Fibroblast of the conjunctiva (primary cell): ENCODE measurements at regions not wholly inside any gene's neighbourhood (a gene's known extent, or its start where the extent isn't known, plus 50 kb on each side); places are given as distances from the start of the nearest gene placed in this dataset.

Experiments used
- DNase-seq: peaks from one replicate; pipeline ENCODE4 v3.0.0-alpha.2; 2010; ENCODE audit warnings: low read depth

DNA sequence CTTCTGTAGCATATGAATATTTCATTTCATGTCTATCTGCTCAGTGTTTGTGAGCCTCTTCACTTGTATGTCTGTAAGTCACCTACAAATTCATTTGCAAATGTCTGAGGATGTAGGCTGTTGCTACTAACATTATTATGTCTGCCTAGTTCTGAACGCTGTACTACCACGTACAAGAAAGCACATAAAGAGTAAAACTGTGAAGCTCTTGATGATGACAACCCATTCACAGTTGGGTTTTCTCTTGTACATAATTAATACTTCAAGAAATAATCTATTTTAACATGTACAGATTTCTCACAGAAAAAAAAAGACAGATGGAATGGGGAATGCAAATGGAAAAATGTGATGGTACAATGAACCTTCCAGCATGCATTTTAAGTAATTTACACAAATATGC lies 64.3 kb upstream of the CPNE8 start:
- no peak for DNase-seq

DNA sequence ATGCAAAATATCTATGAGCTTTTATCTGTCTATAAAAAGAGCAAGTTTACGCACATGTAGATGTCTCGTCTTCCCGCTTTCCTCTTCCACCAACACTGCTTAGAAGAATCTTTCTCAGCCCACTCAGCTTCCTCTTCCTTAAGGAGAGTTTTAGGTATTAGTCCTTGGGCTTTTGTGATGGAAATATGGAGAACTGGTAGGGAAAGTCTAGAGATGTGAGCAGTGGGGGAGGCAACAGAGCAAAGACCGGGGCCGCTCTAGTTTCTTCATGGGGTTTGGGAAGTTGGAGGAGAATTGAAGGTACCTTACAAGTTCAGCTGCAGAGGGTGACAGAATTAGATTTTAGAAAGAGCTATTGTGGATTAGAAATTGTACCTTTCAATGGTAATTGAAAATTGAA lies 56.3 kb upstream of the CPNE8 start:
- no peak for DNase-seq

DNA sequence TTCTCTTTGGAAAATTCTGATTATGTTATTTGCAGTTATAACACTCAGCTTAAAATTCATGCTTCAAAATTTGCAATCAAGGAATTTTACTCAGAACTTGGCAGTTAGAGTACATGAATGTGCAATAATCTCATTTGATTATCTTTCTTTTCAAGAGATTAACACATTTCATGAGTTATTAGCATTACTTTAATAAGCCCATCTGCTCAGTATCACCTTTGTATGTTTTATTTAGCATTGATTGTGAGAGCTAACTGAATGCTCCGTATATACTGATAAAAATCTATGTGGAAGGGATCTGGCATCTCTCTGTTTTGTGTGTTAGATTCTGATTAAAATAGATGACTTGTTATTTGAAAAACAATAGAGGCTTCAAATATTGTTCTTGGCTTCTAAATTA lies 55.6 kb upstream of the CPNE8 start:
- no peak for DNase-seq

GRCh38 chr12:38956337-38956736 lies 50.9 kb upstream of the CPNE8 start:
- DNase-seq, result no peak
